GM18520 (cell line): ENCODE measurements at regions not wholly inside any gene's neighbourhood (a gene's known extent, or its start where the extent isn't known, plus 50 kb on each side); places are given as distances from the start of the nearest gene placed in this dataset.
"Not testable (repeated sequence)": the region's sequence is repeated elsewhere in the genome, so short reads cannot be mapped to it uniquely, and the experiment has no call there.

ENCODE experiments used
- ATAC-seq: cut with Tn5 transposase; IDR thresholded peaks from one replicate; pipeline ENCODE4 v1.9.1; 2021; ENCODE audit not compliant: unreplicated experiment

DNA sequence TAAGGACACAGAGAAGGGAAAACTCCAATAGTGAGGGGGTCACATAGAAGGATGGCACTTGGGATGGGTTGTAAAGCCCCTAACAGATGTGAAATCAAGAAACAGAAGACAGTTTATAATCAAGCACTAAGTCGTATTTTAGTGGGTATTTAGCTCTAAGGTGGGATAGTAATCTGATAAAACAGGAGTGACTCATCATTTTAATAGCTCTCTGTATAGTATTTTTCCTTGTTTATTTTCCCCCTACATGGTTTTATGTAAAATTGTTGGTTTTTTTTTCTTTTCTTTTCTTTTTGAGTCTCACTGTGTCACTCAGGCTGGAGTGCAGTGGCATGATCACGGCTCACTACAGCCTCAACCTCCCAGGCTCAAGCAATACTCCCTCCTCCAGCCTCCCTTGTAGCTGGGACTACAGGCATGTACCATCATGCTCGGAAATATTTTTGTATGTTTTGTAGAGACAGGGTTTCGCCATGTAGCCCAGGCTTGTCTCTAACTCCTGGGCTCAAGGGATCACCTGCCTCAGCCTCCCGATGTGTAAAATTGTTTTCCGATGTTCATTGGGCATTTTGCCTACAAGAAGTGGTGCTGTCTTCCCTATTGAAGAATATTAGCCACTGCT, 142.6 kb upstream of the SERPINE2 start:
- ATAC-seq = no peak

DNA sequence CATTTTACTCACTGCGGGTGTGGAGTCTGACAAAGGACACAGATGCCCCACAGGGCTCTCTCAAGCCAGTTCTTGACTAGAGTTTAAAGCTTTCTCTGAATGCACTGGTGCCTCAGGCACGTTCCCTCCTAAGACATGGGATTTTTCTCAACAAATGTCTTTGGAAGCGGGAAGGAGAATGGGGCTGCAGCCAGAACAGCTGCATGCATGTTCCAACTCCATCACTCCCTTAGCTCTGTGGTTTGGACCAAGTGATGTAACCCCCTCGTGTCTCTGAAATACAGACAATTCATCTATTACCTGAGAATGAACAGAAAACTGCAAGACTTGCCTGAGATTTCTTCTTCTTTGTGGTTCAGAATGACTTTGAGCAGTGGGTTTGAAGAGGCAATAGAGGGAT, 141.7 kb upstream of the SERPINE2 start:
- no peak for ATAC-seq

DNA sequence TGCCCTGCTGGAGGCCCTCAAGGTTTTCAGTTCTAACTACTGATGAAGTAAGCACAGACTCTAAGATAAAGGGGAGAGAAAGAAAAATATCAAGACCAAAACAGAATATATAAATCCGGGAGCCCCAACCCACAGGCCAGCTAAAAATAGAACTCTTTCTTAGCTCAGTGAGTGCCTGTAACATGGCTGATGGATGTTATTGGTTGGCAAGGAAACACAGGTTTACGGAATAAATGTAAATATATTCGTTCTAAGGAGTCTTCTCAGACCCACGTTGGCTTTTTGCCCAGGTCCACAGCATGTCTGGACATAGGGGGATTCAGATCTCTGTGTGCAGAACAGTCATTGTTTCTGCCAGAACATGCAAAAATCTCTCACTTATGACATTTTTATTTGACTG, 139.0 kb upstream of the SERPINE2 start:
- ATAC-seq = no peak

DNA sequence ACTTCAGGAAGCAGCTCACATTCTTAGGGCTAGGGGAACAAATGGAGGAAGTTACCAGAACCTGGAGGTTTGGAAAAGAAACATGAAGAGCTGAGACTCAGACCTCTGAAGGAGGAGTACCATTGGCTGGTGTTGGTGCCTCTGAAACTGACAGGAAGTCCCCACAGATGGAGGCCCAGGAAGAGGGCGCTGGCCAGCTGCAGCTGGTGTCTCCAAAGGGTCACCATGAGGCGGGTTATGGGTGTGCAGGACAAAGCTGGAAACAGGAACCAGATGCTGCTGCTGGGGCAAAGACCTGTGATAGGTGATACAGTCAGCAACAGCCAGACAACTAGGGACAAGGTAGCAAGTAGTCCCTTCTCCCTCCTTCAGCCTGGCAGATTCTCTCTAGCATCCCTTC, 136.5 kb upstream of the SERPINE2 start:
- no peak for ATAC-seq

DNA sequence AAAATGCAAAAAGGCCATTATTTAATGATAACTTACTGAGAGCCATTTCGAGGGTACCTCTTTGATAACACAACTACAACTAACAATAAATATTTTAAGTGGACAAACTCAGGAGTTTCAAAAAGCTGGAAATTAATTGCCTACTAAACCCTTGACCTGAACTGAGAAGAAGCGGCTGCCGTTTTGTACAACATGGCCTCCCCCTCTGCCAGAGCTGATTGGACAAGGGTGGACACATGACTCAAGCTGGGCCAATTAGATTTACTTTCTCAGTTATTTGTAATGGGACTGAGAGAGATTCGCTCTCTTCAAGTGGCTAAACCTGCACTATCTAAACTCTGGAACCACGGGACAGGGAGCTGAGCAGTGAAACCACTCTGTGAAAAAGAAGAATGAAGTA, 135.9 kb upstream of the SERPINE2 start:
- ATAC-seq = no peak

DNA sequence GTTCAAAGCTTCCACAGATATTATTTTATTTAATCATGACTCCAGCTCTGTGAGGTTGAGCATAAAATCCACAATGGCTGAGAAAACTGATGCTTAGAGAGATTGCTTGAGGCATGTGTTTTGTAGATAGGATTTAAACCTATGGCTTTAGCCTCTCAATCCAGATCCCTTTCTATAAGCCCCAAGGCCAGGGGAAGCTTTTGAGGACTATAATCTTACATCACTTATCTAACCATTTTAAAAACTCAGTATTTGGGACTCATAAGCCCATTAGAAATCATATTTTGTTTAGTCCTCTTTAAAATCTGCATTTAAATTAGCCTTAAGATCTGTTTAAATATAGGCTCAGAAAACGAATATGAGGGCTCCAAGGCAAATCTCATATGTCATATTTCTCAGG, 135.4 kb upstream of the SERPINE2 start:
- no peak for ATAC-seq

DNA sequence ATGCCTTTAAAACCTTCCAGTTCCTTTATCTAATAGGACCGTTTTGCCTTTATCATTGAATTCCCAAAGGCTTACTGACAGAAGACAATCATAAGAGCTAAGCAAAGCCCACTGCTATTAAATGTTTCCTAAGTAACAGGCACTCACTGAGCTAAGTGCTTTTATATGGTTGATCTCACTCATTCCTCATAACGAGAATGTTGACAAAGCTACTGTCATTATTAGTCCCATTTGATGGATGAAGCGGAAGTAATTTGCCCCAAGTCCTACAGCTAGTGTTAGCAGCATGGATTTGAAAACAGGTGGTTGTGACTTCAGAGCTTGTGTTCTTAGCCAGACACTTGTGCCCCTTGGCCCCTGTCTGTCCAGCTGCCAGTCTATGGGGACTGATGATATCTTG, 134.8 kb upstream of the SERPINE2 start:
- no peak for ATAC-seq

DNA sequence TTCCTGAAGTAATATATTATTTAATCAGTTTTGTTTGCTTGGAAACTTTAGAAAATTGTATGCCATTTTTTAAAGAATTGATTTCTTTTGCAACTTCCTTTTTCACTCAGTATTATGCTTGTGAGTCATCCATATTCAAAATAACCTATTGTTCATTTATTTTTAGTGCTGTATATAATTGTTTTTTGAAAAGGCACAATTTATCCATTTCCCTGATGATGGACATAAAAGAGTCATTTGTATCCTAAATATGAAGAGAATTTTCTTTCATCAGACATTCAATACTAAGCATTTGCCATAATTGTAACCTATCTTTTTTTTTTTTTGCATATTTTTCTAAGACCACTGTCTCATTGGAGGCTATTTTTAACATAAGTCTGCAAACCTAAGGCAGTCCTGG, 134.1 kb upstream of the SERPINE2 start:
- no peak for ATAC-seq

DNA sequence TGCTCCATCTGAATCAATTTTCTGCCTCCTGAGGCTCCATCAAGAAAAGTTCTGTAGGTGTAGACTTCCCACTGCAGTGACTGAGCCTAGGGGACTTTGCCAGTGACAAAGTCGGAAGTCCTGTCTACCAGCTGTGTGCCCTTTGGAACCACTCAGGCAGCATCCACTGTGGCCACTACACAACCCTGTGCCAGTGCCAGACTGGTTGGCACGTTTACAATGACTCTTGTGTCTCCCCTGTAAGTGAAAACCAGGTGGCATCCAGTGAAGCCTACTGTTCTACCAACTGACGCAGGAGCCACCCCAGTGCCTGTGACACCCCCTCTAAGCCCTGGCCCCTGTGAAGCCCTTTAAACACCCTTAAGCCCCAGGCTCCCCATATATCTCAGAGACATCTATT, 132.1 kb upstream of the SERPINE2 start:
- no peak for ATAC-seq

DNA sequence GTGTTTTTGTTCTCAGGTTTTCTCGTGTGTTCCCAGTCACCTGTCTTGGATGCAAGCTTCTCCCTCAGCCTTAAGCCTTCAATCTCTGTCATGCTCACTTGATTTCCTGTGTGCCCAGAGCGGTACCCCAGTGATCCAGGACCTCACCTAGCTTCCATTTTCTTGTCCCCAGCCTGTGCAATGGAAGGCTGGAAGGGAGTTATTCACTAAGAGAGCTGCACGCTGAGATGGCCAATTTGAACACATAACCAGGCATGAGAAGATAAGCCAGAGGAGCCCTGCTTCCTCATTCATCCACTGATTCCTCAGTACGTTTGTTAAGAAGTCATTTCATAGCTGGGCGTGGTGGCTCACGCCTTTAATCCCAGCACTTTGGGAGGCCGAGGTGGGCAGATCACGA, 130.8 kb upstream of the SERPINE2 start:
- ATAC-seq = no peak

DNA sequence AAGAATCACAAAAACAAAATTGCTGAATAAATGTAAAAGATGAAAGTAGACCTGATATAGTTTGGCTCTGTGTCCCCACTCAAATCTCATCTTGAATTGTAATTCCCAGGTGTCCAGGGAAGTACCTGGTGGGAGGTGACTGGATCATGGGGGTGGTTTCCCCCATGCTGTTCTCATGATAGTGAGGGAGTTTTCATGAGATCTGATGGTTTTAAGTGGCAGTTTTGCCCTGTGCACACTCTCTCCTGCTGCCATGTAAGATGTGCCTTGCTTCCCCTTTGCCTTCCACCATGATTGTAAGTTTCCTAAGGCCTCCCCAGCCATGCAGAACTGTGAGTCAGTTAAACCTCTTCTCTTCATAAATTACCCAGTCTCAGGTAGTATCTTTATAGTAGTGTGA, 128.7 kb upstream of the SERPINE2 start:
- ATAC-seq = not testable (repeated sequence)

DNA sequence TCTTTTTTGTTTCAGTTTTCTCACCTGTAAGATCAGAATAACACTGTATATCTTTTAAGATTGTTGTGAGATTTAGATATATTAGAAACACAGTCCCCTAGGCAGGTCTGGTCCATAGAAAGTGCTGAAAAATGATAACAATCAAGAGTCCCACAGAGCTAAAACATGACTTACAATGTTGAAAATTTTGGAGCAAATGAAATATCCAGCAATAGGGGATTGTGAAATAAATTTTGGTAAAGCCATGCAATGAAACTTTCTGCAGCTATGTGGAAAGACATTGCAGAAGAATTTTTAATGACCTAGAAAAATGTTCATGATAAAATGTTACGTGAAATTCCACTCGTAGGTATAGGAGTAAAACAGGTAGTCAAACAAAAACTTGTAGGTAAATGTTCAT, 127.6 kb upstream of the SERPINE2 start:
- ATAC-seq = no peak

DNA sequence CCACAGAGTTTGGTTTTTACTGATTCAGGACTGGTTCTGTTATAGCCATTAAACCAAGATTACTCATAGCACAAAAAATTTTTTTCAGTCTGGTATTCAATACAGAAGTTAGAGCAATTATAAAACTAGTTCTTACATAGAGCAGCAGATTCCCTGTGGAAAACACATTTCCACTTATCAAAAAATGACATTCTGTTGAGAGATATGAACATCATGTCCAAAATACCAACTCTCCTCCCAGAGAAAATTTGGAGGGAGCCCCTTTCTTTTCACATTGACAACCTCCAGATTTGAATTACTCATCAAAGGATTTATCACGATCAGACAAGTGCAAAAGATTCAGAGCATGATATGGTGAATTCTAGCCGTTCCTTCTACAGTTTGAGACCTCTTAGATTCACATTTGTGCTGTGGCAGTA, 126.8 kb upstream of the SERPINE2 start:
- ATAC-seq = no peak

DNA sequence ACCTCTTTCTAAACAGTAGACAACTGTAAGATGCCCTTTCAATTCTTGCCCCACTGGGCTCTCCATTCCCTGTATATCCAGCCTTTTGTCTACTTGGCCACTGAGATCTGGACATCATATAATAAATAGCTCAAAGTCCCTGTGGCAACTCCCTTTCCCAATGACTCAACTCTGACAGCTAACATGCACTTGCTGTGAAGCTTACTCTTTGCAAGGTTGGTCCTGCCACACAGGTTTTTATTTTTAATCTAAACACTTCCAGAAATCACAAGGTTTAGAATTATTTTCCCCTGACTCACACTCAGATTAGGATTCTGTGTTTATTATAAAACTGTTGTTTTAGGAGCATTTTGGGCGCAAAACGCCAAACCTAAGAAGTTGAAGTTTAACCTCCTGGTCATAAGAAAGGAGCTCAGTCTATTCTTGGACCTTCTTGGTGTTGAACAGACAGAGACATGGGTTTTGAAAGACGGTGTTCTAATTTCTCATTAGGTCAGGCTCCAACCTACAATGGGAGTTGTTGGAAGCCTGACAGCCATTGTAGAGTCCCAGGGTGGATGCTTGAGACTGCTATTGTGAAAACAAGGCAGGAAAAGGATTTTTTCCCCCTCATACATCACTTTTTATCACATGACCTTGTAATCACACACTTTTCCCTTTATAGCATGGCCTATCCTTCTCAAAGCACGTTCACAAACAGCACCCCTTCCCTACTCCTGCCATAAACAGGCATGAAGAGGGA, 124.7 kb upstream of the SERPINE2 start:
- no peak for ATAC-seq

DNA sequence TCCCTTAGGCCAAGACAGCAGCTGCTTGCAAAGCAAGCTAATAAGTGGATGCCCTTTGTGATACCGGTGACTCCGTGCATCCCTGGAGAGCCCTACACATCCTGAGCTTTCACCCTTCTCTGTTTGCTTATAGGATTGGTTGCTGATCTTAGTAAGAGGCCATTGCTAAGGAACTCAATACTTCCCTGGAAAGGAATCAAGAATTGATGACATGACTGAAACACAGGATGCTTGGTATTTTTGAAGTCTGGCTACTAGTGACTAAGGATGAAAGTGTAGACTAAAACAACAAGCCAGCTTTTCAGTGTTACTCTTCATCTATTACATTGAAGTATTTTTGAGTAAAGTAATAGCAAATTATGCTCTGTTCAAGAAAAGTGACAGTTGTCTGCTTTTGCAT, 123.0 kb upstream of the SERPINE2 start:
- ATAC-seq = no peak

DNA sequence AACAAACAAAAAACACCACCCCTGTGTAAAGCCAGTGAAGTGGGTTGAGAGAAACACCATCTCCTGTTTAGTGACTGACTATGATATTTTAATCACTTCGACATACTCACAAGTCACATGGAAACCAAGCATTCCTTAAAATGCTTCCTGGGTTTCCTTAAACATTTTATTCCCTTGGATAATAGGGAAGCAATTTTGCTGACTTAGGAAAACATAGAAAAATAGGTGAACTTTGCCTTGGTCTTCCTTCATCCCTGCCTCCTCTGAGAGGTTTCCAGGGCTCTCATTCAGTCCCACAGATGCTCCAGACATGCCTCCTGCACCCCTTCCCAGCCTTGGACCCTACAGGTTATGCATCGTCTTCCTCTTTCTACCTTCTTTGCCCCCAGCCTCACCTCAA, 122.6 kb upstream of the SERPINE2 start:
- ATAC-seq = no peak

DNA sequence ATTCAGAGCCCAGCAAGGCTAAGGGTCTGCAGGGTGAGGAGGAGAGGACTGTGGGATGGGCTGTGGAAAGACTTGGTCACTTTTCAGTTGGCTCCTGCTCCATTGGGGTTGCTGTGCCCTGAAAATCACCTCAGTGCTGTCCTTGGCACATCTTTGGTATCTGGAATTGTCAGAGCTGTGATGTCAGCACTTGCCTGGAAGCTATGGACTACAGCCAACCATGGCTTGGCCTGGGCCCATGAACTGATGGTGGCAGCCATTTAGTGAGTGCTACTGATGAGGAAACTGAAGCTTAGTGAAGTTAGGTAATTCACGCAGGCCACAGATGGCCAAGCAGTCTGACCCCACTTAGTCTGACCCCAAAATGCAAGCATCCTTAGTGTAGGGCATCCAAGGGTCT, 121.8 kb upstream of the SERPINE2 start:
- ATAC-seq = no peak

DNA sequence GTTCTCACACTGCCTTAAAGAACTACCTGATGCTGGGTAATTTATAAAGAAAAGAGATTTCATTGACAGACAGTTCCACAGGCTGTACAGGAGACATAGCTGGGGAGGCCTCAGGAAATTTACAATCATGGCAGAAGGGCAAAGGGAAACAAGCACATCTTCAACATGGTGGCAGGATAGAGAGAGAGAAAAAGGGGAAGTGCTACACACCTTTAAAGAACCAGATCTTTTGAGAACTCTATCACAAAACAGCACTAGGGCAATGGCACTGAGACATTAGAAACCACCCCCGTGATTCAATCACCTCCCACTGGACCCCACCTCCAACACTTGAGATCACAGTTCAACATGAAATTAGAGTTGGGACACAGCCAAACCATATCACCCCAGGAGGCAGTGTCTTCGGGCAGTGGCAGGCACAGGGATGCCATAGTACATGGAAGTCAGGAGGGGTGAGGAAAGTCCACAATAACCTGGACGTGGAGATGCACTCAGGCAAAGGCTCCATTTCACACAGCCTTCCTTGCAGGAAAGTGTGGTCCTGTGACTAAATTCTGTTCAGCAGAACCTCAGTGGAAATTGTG, 120.4 kb upstream of the SERPINE2 start:
- no peak for ATAC-seq

DNA sequence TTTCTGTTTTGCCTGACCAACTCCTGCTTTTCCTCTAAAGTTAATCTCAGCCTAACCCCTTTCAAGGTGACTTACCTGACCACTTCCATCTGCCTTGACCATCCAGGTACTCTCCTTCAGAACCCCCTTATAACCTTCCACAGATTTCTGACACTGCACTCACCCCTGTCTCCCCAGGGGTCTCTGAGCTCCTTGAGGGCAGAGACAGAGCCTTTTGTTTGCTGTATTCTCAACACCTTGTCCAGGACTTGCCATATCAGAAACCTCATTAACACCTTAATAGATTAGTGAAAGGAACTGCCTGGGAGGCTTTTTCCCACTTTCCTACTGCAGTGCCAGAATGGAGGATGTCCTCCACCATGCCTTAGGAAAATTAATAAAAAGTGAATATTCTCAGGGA, 119.7 kb upstream of the SERPINE2 start:
- no peak for ATAC-seq

DNA sequence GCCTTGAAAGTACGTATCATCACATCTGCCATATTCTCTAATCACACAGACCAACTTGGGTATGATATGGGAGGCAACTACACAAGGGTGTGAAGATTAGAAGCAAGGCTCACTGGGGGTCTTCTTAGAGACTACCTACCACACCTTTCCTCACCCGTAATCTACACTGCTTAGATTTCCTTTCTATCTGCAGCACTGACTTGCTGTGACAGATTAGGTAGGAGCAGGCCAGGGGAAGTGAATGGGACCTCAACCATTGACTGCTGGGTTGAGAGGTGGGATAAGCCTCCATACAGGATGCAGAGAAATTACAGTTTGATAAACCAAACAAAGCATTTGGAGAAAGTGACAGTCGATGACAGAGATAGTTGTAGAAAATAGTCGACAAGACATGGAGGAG, 119.0 kb upstream of the SERPINE2 start:
- no peak for ATAC-seq

DNA sequence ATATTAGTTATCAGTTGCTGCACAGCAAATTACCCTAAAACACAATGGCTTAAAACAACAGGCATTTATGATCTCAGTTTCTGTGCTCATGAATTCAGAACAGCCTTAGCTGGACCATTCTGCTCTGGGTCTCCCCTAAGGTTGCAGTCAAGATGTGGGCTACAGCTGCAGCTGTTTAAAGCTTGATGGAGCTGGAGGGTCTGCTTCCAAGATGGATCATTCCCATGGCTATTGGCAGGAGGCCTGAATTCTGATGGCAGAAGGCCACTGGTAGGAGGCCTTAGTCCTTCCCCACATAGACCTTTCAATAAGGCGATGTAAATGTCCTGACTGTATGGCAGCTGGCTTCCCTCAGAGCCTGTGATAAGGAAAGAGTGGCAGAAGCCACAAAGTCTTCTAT, 118.6 kb upstream of the SERPINE2 start:
- no peak for ATAC-seq

DNA sequence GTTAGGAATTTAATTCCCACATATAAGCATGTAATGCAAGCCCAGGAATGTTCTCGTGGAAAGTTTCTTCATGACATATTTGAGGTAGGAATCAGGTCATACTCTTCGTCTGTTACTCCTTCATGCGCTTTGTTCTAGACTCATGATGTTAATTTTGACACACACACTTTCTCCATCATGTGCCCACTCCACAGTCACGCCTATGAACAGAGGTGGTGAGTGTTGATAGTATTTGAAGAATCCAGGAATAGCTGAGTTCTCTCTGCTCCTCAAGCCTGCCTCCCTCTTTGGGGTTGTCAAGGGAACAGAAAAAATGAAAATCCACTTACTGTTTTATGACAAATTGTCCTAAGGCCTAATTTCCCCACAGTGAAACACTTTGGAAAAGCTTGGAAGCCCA, 117.3 kb upstream of the SERPINE2 start:
- no peak for ATAC-seq

DNA sequence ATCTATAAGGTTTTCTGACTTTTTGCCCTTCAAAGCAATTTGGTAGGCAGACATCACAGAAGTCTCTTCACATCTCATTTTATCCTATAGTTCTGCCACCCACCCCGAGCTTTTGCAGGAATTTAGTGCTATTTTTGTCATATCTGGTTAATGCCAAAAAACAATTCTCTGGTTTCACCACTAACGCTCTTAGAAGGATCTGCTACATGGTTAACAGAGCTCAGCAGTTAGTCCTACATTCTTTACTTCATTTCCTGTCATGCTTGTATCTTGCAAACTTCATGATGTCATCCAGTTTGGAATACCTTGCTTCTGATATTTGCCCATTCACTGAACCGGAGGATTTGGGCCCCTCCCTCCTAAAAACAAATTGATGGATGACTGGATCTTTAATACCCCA, 116.8 kb upstream of the SERPINE2 start:
- ATAC-seq = no peak
